CD4-positive, alpha-beta T cell treated with Interleukin-21 for 1 hour (primary cell): ENCODE measurements at regions not wholly inside any gene's neighbourhood (a gene's known extent, or its start where the extent isn't known, plus 50 kb on each side); places are given as distances from the start of the nearest gene placed in this dataset.

Experiments
- DNase-seq: peaks from one replicate; pipeline ENCODE4 v3.0.0-alpha.2; 2020

DNA sequence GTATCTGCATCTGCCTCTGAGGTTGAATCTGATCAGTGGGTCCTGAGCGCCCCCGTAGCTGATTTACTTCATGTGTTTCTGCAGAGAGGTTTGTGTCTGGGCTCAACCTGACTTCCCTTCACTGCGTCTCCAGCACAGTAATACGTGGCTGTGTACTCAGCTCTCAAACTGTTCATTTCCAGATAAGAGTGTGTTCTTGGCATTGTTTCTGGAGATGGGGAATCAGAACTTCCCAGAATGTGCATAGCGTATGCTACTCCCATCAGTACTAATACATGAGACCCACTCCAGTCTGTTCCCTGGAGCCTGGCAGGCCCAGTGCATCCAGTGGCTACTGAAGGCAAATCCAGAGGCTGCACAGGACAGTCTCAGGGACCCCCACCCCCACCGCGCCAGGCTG, 1297.2 kb downstream of the TMEM121 start:
- no peak for DNase-seq

- no peak for DNase-seq
Measured at GRCh38 chr14:106826833-106827369, 1300.5 kb downstream of the TMEM121 start.

DNA sequence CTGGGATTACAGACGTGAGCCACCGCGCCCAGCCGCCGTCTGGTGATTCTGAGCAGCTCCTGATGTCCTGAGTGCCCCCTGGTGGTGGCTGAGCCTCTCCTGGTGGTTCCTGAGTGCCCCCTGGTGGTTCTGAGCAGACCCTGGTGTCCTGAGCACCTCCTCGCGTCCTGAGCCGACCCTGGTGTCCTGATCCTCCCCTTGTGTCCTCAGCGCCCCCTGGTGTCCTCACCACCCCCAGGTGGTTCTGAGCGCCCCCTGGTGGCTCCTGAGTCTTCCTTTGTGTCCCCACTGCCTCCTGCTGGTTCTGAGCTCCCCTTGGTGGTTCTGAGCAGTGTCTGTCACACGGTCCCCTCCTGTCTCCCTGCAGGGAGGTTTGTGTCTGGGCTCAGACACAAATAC, 1304.9 kb downstream of the TMEM121 start:
- peak; percentile 51 for DNase-seq

DNA sequence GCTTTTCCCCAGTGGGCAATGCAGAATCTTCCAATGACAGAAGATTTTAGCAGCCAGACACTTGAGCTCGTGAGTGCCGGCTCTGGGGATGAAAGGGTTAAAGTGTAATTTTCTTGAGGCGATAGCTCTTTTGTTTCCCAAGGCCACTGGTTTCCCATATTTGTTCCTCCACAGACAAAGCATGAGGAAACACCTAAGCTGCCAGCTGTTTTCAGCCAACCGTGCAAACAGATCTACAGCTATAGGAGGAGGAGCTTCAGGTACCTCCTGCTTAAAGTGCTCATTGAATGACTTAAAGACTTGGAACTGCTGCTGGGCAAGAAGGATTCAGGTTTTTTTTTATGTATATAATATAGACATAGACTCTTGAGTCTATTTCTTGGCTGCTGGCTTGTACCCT, 1311.5 kb downstream of the TMEM121 start:
- DNase-seq = no peak

- DNase-seq = no peak
Measured at GRCh38 chr14:106838991-106839769, 1312.8 kb downstream of the TMEM121 start.

DNA sequence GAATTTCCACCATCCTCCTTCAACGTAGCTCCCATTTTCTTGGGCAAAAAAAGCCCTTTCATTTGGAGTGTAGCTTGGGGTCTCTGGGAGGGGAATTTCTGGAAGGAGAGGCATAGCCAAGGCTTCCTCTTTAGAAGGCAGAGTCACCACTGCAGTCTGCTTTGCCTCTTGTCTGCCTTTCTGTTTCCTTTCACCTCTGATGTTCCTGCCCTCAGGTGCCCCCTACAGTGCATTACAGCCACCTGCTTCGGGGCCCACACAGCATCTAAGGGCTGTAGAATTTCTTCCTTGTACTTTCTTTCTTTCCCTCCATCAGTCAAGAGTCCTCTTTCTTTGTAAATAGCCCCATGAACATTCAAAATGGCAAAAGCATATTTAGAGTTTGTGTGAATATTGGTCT, 1313.9 kb downstream of the TMEM121 start:
- DNase-seq = peak; percentile 17

- DNase-seq = no peak
Measured at GRCh38 chr14:106840991-106841390, 1314.6 kb downstream of the TMEM121 start.

DNA sequence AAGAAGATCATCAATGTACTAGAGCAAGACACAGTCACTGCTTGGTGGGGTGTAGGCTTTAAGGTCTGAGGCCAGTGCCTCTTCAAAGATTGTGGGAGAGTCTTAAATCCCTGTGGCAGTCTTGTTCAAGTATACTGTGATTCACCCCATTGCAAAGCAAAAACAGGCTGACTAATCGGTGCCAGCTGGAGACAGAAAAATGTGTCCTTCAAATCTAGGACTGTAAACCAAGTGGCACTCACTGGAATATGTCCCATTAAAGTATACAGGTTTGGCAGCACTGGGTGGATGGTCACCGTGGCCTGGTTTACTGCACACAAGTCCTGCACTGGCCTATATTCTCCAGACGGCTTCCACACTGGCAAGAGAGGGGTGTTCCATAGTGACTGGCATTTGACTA, 1315.3 kb downstream of the TMEM121 start:
- DNase-seq = no peak

DNA sequence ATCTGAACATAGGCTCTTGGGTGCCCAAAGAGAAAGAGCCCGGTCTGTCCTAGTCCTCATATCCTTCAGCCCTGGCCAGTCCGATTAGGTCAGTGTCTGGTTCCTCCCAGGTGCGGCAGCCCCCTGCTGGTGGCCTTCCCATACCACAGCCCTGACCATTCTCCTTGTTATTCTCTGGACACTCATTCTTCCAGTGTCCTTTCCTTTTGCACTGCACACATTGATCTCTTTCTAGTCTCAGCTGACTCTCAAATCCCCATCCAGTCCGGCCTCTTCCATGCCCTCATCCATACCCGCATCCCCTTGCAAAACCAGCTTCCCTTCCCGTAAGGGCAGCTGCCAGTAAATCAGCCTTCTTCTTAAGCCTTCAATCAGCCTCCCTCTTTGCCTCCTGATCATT, 1316.3 kb downstream of the TMEM121 start:
- no peak for DNase-seq

DNA sequence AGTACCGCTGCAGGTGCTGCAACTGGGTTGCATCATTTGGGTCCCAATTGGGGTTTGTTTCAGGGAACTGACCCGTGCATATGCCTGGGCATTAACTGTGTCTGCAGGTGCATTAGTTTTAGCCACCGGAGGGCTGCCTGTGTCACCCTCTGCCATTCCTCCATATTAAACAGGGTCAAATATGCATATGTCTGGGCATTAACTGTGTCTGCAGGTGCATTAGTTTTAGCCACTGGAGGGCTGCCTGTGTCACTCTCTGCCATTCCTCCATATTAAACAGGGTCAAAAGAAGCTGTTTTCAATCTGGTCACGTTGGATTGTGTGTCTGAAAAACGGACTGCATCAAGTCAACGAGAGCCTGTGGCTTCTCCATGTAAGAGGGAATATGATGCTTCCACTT, 1317.0 kb downstream of the TMEM121 start:
- DNase-seq = no peak

DNA sequence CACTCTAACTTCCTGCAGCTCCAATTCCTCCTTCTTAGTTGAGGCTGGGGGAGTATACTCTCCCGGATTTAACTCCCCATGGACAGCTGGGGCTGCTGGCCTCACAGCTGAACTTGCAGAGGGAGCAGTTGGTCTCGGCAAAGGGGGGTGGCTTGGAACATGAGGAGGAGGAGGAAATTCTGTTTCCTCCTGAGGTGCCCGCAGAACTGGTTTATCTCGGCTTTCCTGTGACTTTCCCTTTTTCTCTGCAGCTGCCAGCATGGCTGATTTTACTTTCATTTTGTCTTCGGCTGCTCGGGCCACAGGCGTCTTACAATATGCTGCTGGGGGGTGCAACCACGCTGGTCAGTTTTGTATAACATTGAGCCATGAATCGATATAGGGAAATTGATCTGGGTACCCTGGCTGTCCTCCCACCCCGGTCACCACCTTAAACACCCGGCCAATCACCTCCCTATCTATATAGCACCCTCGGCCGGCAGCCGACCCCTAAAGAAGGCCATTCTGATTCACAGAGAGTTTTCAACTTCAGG, 1317.6 kb downstream of the TMEM121 start:
- DNase-seq = peak; percentile 53

DNA sequence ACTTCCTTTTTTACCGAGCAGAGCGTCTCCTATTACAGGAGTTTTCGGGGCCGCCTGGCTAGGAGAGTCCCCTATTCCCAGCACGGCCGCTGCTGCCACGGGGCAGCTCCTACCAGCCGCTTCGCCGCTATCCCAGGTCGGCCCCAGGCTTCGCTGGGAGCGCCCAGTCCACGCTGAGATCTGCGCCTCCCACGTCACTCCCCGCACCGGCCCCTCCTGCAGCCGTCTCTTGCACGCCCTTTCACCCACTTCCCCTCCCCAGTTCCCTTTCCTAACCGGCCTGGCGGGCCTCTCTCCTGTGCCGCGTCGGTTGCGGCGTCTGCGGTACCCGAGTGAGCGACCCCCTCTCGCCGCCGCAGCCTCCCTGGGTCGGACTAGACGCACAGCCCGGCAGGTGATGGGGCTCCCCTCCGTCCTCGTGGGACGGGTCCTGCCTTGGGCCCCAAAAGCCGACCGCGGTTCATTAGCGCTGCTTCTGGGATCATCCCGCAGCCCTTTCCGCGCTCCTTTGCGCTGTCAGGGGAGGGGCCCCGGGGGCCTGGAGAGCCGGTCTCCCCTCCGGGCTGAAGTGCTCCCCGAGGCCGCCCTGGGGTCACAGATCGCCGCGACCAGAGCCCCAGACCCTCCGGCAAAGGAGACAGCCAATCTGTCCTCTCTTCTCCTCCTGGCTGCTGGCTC, 1318.4 kb downstream of the TMEM121 start:
- DNase-seq = peak; percentile 65

DNA sequence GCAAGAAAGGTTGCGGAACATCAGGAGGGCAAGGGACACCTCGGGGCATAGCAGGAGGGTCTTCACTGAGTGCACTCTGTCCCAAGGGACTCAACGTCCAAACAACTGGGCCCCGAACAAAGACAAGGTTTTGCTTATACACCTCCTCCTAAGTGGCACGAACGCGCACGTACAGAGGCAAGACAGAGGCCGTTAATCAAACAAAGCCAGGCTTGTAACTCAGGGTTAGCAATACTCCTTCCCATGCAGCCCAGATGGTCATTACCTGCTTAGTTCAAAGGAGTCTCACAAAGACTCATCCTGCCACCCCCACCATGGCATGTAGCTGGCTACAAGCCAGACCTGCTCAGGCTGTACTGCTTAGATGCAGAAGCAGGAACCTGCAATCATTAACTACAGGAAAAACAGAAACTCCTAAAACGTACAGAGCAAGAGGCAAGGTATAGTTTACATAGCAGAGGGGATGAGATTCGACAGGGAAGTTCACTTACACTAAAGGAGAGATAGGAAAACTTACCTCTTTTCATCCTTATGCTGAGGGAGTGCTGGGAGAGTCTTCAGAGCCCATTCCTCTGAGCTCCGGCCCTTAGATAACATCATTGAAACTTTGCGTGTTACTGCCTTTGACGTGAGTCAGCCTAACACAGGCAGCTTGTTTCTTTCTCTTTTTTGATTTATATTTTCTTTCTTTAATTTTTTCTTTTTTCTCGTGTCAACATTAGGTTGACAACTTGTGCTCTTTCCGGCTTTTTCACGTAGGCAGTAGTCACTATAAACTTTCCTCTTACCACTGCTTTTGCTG, 1319.1 kb downstream of the TMEM121 start:
- peak; percentile 34 for DNase-seq

DNA sequence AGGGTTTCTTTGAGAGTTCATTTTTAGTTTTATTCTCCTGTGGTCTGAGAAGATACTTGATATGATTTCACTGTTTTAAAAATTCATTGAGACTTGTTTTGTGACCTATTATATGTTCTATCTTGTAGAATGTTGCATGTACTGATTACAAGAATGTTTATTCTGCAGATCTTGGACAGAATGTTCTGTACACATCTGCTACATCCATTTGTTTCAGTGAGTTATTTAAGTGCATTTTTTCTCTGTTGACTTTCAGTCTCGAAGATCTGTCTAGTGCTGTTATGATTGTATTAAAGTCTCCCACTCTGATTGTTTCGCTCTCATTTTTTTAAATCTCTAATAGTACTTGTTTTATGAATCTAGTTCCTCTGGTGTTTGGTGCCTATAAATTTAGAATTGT, 1319.8 kb downstream of the TMEM121 start:
- DNase-seq = no peak

DNA sequence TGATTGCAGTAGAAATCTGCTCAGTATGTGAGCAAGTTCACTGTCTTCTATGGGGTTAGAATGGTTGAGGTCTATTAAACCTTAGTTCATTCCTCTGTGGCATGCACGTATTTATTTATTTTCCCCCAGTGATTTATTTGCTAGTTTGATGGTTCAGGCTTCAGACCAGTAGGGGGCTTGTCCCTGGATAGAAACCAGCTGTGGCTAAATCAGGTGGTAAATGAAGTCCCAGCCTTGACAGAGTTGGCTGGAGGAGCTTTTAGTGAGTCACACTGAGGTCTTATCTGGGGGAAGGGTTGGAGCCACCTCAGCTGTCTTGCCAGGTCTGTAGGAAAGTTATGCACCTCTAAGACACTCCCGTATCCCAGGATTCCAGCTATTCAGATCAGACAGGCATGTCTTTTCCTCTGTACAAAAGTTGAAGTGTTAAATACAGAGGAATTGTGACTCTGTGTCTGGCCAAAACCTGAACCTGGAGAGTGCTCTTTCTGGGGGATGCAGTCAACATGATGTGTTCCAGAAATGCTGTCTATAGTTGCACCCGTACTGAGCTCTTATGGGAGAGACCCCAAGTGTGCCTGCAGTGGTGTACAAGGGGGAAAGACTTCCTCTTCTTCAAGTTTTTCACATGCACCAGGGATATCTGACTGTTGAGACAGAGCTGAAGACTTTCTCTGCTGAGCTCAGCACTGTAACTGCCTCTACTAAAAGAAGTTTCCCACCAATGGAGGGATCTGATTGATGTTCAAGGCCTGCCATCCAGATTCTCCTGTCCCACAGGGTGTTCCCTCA, 1322.1 kb downstream of the TMEM121 start:
- no peak for DNase-seq

DNA sequence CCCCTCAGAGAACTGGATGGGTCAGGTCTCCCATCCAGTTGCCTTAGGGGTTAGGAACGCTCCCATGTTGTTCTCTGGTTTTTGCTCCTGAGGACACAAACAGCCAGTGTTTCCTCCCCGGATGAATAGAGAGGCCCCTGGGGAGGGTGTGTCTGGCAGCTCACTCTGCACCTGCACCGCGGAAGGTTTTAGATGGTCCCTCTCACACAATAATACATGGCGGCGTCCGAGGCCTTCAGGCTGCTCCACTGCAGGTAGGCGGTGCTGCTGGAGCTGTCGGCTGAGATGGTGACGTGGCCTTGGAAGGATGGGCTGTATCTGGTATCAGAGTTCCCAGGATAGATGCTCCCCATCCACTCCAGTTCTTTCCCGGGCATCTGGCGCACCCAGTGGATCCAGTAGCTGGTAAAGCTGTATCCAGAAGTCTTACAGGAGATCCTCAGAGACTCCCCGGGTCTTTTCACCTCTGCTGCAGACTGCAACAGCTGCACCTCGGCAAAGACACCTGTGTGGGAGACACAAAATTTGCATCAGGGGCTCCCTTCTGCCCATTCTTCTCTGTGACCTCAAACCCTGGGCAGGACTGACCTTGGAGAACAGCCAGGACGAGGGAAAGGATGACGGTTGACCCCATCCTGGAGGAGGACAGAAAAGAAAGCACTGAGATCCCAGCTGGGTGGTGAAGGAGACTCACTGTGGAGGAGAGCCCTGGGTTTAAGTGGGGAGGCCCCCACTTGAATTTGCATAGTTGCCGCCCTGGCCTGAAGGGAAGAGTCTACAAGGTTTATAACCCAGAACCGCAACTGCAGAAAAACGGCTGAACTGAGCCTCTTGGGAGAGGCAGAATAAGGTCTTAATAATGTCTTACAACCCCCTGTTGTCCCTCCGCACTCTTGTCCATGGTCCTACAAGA, 1324.8 kb downstream of the TMEM121 start:
- DNase-seq = no peak

DNA sequence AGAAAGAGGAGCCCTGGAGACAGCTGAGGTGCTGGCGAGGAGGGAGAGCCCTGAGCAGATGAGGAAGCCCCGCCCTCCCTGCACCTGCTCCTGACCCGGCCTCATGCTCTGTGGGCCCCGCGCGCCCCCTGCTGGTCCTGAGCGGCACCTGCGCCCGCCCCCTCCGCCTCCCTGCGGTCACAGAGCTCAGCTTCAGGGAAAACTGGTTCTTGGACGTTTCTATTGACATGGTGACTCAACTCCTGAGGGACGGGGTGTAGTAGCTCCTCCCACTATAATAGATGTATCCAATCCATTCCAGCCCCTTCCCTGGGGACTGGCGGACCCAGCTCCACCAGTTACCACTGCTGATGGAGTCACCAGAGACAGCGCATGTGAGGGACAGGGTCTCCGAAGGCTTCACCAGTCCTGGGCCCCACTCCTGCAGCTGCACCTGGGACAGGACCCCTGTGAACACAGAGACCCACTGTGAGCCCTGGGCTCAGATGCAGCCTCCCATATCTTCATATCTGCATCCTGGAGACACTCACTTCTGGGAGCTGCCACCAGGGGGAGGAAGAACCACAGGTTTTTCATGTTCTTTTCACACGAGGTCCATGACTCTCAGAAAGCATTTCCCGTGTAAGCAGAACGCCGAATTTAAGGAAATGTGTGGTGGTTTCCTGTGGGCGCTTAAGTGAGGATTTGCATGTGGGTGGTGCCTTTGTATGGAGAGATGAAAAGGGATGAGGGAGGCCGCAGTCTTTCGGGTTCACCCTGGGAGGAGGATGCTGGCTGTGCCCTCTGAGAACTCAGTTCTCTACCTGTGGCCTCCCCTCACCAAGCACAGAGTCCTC, 1346.4 kb downstream of the TMEM121 start:
- peak; percentile 81 for DNase-seq

DNA sequence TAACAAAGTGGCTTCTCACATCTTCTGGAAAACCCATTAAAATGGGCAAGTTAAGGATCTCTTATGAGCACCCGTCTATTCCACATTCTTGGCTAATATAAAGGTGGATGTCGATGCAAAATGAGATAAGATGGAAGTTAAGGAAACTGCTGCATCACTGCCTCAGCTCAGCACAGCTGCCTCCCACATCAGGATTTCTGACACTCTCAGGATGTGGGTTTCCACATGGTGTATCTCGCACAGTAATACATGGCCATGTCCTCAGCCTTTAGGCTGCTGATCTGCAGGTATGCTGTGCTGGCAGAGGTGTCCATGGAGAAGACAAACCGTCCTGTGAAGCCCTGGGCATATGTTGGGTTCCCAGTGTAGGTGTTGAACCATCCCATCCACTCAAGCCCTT, 1348.0 kb downstream of the TMEM121 start:
- DNase-seq = no peak

DNA sequence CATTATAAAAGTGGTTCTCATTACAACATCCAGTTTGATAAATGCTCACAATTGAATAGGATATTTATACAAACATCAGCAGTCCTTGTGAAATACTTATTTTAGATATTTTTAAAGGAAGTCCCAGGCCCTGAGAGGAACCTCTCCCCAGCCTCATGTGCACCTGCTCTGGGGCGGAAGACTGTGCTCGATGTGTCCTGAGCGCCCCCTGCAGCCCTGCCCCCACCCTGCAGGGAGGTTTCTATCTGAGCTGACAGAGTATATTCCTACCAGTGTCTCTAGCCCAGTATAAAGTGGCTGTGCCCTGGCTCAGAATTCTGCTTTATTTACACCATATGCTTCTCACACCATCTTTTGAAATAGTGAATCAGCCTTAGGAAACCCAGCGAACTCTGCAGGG, 1349.1 kb downstream of the TMEM121 start:
- DNase-seq = peak; percentile 19

- no peak for DNase-seq
Measured at GRCh38 chr14:106876711-106877110, 1350.3 kb downstream of the TMEM121 start.
